Activated CD8-positive, alpha-beta T cell treated with anti-CD3 and anti-CD28 coated beads, Interleukin-2, amount 10 ng/mL, durations not matched to agents 7 days and 5 days (primary cell): ENCODE measurements at regions not wholly inside any gene's neighbourhood (a gene's known extent, or its start where the extent isn't known, plus 50 kb on each side); places are given as distances from the start of the nearest gene placed in this dataset.

Source experiments
- ATAC-seq: fragments of 150-1000 bp; cut with Tn5 transposase; one replicate; pipeline ENCODE4 v1.10.0; 2021; ENCODE audit warnings: moderate library complexity
- CTCF ChIA-PET: fragments of 350-600 bp; sonication (Branson Sonifier 250); formaldehyde crosslinking; loops from one replicate; lab custom pipeline; 2021; ENCODE audit warnings: antibody characterized with exemption; lab: Charles Lee
- POLR2A ChIA-PET: fragments of 350-600 bp; sonication (Branson Sonifier 250); formaldehyde crosslinking; loops from one replicate; lab custom pipeline; 2021; ENCODE audit warnings: antibody characterized with exemption; lab: Charles Lee
- DNase-seq: peaks from one replicate; pipeline ENCODE4 v3.0.0-alpha.2; 2020
- H3K27ac Mint-ChIP-seq: one replicate; pipeline ENCODE4 v1.8.0; 2021; ENCODE audit warnings: mild to moderate bottlenecking, mixed read lengths
- H3K27me3 Mint-ChIP-seq: one replicate; pipeline ENCODE4 v1.8.0; 2021; ENCODE audit warnings: low read depth, mixed read lengths
- H3K36me3 Mint-ChIP-seq: one replicate; pipeline ENCODE4 v1.8.0; 2021; ENCODE audit warnings: low read depth, mixed read lengths
- H3K4me1 Mint-ChIP-seq: one replicate; pipeline ENCODE4 v1.8.0; 2021; ENCODE audit warnings: low read depth, mixed read lengths
- H3K4me3 Mint-ChIP-seq: one replicate; pipeline ENCODE4 v1.8.0; 2021; ENCODE audit warnings: mild to moderate bottlenecking, mixed read lengths
- H3K9me3 Mint-ChIP-seq: one replicate; pipeline ENCODE4 v1.8.0; 2022; ENCODE audit warnings: mixed read lengths; ENCODE audit not compliant: insufficient read depth

GRCh38 chr18:34608064-34608463 lies 102.0 kb upstream of the DTNA start:
- Mint-ChIP-seq H3K9me3 (no peaks in the 10 kb centered on the region), H3K4me1 (no peaks in the 10 kb centered on the region), H3K27ac (no peak overlapping the region), H3K36me3 (no peaks in the 10 kb centered on the region), H3K4me3 (no peak overlapping the region), H3K27me3 (no peaks in the 10 kb centered on the region)
- ATAC-seq: no peak
- no peak for DNase-seq
- ChIA-PET CTCF (no interaction called here), POLR2A (no interaction called here)

DNA sequence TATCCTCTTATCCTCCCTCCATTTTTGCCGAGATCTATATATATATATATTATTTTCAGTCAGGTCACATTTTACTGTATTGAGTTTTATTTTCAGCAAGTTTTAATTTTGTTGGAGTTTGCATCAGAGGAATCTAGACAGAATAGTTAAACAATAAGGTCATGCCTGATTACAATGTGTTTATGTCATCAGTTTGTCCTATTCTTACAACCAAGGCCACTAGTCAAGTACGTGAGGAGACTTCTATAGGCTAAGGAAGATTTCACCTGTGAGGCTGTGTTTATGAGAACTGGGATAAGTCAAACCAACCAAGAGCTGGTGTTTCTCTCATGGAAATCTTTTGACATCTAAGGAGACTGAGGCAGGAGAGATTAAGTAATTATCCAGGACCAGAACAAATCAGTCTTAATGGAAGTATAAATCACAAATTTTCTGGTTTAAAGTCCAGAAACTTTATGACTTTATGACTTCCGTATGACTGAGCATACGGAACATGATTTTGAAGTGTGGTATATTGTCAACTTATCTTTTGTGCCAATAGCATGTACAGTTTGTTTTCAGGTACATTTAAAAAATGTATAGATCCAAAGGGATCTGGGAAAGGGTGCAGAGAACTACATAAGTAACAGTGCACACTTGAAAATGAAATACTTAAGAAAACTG lies 100.0 kb upstream of the DTNA start:
- Mint-ChIP-seq H3K9me3 (no peaks in the 10 kb centered on the region), H3K27me3 (no peaks in the 10 kb centered on the region), H3K4me3 (no peak overlapping the region), H3K36me3 (no peaks in the 10 kb centered on the region), H3K27ac (no peak overlapping the region), H3K4me1 (no peaks in the 10 kb centered on the region)
- DNase-seq: no peak
- POLR2A ChIA-PET: no interaction called here
- CTCF ChIA-PET: no interaction called here
- no peak for ATAC-seq

- no peak for DNase-seq
- ChIA-PET CTCF (interaction anchor here (0.7 kb wide), 1 partner anchor 1199 kb away, joined by 3 read pairs; no protein-coding TSS in a partner anchor), POLR2A (no interaction called here)
- Mint-ChIP-seq H3K4me3 (no peak overlapping the region), H3K4me1 (no peaks in the 10 kb centered on the region), H3K9me3 (peaks cover 5% of the 10 kb centered on the region), H3K27me3 (no peaks in the 10 kb centered on the region), H3K36me3 (no peaks in the 10 kb centered on the region), H3K27ac (no peak overlapping the region)
- ATAC-seq: no peak
Measured at GRCh38 chr18:34611904-34612303, 98.2 kb upstream of the DTNA start.

DNA sequence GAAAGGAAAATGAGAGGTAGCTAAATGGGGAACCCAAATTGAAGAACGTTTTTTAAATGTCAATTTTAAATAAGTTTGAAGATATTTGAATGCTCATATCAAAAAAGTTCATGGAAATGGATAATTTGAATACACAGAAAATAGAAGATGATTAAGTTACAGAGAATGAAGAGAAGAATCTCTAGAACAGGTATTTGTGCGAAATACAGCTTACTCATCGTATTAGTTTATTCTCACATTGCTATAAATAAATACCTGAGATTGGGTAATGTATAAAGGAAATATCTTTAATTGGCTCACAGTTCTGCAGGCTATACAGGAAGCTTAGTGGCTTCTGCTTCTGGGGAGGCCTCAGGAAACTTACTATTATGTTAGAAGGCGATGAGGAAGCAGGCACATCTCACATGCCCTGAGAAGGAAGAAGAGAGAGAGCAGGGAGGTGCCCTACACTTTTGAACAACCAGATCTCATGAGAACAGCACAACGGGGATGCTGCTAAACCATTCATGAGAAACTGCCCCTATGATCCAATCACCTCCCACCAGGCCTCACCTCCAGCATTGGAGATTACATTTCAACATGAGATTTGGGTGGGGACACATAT lies 89.7 kb upstream of the DTNA start:
- H3K27me3 Mint-ChIP-seq: no peaks in the 10 kb centered on the region
- CTCF ChIA-PET: no interaction called here
- no peak overlapping the region for H3K4me3 Mint-ChIP-seq
- no peaks in the 10 kb centered on the region for H3K4me1 Mint-ChIP-seq
- ATAC-seq: no peak
- H3K27ac Mint-ChIP-seq: no peak overlapping the region
- peaks cover 22% of the 10 kb centered on the region for H3K9me3 Mint-ChIP-seq
- no peaks in the 10 kb centered on the region for H3K36me3 Mint-ChIP-seq
- no peak for DNase-seq
- POLR2A ChIA-PET: no interaction called here

GRCh38 chr18:34623557-34623956 lies 86.5 kb upstream of the DTNA start:
- no peak overlapping the region for H3K27ac Mint-ChIP-seq
- H3K9me3 Mint-ChIP-seq: peaks cover 13% of the 10 kb centered on the region
- H3K27me3 Mint-ChIP-seq: no peaks in the 10 kb centered on the region
- CTCF ChIA-PET: no interaction called here
- POLR2A ChIA-PET: no interaction called here
- DNase-seq: no peak
- ATAC-seq: no peak
- H3K36me3 Mint-ChIP-seq: no peaks in the 10 kb centered on the region
- no peaks in the 10 kb centered on the region for H3K4me1 Mint-ChIP-seq
- no peak overlapping the region for H3K4me3 Mint-ChIP-seq

DNA sequence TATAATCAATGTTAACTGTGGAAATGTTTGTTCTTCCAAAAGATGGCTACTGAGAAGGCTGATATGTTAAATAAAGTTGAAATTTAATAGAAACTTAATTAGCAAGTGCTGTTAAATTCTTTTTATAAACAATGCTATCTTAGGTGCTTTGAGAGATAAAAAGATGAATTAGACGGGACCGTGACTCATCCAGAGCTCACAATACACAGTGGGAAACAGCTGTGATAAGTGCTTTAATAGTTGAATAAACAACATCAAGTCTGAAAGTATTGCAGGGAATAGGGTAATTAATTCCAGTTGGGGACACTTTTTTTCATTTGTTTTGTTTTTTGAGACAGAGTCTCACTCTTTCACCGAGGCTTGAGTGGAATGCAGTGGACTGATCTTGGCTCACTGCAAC lies 85.5 kb upstream of the DTNA start:
- H3K36me3 Mint-ChIP-seq: no peaks in the 10 kb centered on the region
- no peak overlapping the region for H3K27ac Mint-ChIP-seq

DNA sequence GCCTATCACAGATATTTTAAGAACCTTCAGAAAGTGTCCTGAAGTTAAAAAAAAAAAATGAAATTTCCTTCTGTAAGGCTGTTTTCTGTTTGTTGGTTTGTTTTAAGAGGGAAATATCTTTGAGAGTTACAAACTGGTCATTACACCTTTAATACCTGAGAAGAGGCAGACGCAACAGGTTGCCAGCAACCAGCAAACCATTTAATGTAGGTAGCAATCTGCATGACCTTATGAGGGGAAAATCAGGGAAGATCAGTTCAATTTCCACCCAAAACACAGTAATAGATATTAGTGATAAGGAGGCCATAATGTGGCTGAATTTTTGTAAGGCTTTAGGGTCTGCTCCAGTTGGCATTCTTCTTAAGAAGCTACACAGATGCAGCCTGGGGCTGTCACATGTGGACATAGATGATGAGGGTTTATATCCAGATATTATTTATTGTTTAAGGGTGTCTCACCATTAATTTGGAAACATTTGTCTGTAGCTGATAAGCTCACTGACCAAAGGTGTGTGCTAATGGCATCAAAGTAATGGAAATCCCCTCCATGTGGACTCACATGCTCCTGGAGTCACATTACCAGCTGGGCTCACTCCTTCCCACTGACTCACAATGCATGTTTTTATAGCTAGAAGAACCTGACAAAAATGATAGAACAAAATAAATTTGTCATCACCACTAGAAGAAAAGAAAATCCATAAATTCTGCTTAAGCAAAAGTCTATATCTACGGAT lies 83.5 kb upstream of the DTNA start:
- H3K4me3 Mint-ChIP-seq: no peak overlapping the region
- CTCF ChIA-PET: no interaction called here
- H3K27me3 Mint-ChIP-seq: no peaks in the 10 kb centered on the region
- H3K4me1 Mint-ChIP-seq: no peaks in the 10 kb centered on the region
- no peak for DNase-seq
- H3K9me3 Mint-ChIP-seq: no peaks in the 10 kb centered on the region
- no peaks in the 10 kb centered on the region for H3K36me3 Mint-ChIP-seq
- ATAC-seq: no peak
- no peak overlapping the region for H3K27ac Mint-ChIP-seq
- POLR2A ChIA-PET: no interaction called here

More for the DNA sequence above, 85.5 kb upstream of the DTNA start:
- H3K4me3 Mint-ChIP-seq: no peak overlapping the region
- ChIA-PET POLR2A (no interaction called here), CTCF (no interaction called here)
- peaks cover 9% of the 10 kb centered on the region for H3K9me3 Mint-ChIP-seq
- ATAC-seq (no peak), DNase-seq (no peak)
- no peaks in the 10 kb centered on the region for H3K4me1 Mint-ChIP-seq
- no peaks in the 10 kb centered on the region for H3K27me3 Mint-ChIP-seq

DNA sequence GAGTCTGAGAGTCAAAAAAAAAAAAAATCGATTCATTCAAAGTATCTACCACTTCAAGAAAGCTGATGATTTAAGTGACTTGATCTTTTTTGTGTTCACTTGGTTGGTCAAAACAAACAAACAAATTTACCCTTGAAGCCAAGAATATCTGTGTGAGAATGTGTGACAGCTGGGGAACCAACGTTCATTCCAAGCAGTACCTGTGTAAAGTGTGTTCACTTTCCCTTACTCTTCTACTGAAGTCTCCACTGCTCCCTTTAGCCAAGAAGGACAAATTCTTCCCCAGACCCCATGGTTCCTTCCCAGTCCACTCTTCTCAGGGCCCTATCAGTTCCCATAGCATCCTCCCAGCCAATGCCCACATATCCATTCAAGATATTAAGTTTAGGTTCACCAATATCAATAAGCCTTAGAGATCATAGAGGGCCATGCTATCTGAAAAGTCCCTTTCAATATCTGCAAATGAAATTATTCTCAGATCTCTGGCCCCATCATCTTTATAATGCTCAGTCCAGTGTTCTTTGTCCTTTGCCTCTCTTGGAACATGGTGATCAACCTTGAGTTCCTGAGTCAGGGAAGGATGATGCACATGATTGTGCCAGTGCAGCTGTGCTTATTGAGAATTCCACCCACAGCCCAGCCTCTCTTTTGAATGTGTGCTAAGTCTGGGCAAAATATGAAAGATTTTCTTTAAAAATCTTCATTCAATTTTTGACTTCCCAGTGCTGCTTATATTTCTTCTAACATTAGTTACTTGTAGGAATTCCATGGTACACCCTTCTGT lies 82.8 kb upstream of the DTNA start:
- H3K9me3 Mint-ChIP-seq: no peaks in the 10 kb centered on the region
- H3K4me1 Mint-ChIP-seq: no peaks in the 10 kb centered on the region
- H3K4me3 Mint-ChIP-seq: no peak overlapping the region
- CTCF ChIA-PET: no interaction called here
- H3K27ac Mint-ChIP-seq: no peak overlapping the region
- POLR2A ChIA-PET: no interaction called here
- H3K36me3 Mint-ChIP-seq: no peaks in the 10 kb centered on the region
- H3K27me3 Mint-ChIP-seq: no peaks in the 10 kb centered on the region
- DNase-seq (no peak), ATAC-seq (no peak)

DNA sequence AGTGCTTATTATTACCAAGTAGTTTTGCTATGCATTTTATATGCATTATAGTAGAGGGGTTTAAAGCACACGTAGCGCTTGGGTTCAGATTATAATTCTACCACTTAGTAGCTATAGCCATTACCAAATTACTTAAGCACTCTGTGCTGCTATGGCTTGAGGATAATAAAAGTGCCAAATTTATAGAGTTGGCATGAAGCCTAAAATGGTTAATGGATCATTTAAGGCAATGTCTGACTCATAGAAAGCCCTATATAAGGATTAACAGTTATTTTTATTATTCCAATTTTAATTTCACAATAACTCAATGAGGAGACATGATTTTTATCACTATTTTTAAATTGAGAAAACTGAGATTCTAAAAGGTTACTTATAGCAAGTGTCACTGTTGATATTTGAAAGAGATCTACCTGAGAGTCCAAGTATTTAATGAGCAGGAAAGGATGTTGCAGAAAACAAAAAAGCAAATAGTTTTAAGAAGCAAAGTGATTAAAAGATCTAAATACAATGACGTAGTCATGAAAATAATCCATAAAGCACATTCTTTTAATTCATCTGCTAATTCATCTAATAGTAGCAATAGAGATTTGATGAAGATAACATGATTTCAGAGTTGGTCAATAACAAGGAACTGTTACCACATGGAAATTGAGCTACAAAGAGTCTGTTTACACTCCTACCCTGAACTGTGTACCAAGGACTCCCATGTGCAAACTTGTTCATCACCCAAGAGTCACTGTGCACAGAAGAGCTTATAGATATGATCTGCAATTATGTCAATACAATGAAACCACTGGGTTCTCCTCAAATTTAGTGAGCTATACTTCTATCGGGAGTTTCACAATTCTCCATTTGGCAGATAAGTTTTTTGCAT lies 78.8 kb upstream of the DTNA start:
- POLR2A ChIA-PET: no interaction called here
- no peak overlapping the region for H3K27ac Mint-ChIP-seq
- CTCF ChIA-PET: no interaction called here

DNA sequence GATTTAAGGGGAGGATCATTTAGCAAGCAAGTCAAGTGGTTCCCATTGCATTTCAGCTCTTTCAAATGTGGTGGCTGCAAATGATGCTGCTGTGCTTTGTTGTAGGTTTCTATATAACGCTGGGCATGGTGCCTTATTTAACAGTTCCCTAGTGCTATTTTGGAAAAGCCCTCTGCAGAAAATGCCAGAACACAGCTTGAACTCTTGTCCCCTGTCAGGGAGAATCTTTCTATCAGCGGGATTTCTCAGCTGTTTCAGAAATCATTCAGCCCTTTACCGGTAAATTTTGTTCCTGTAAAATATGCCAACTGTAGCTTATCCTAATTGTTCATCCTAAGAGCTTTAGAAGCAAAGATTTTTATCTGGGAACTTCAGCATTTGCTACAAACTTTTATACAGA lies 77.8 kb upstream of the DTNA start:
- Mint-ChIP-seq H3K27ac (no peak overlapping the region), H3K4me1 (no peaks in the 10 kb centered on the region), H3K27me3 (no peaks in the 10 kb centered on the region), H3K4me3 (no peak overlapping the region), H3K9me3 (no peaks in the 10 kb centered on the region), H3K36me3 (no peaks in the 10 kb centered on the region)
- POLR2A ChIA-PET: no interaction called here
- no peak for DNase-seq
- CTCF ChIA-PET: no interaction called here
- ATAC-seq: no peak

More for the DNA sequence above, 78.8 kb upstream of the DTNA start:
- no peak overlapping the region for H3K4me3 Mint-ChIP-seq
- H3K9me3 Mint-ChIP-seq: no peaks in the 10 kb centered on the region
- no peak for DNase-seq
- H3K4me1 Mint-ChIP-seq: no peaks in the 10 kb centered on the region
- no peaks in the 10 kb centered on the region for H3K36me3 Mint-ChIP-seq
- H3K27me3 Mint-ChIP-seq: no peaks in the 10 kb centered on the region
- no peak for ATAC-seq

DNA sequence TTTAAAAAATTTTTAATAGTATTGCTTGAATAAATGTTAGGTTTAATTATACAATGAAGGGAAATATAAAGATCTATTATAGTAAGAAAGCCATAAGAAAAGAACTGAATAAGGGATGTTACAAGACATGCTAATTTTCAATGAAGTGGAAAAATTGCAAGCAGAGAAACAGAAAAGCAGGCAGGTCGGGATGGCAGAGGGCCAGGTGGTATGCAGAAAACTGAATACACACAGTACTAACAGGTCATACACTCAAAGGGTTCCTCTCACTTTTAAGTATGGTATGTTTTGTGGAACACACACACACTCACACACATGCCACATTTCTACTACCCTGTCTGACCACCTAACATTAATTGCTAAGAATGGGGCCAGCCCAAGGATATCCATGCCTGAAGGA lies 76.7 kb upstream of the DTNA start:
- POLR2A ChIA-PET: no interaction called here
- CTCF ChIA-PET: no interaction called here
- no peak overlapping the region for H3K4me3 Mint-ChIP-seq

More for the DNA sequence above, 76.7 kb upstream of the DTNA start:
- no peak overlapping the region for H3K27ac Mint-ChIP-seq
- H3K36me3 Mint-ChIP-seq: no peaks in the 10 kb centered on the region
- ATAC-seq (no peak), DNase-seq (no peak)
- H3K27me3 Mint-ChIP-seq: no peaks in the 10 kb centered on the region
- H3K9me3 Mint-ChIP-seq: no peaks in the 10 kb centered on the region
- no peaks in the 10 kb centered on the region for H3K4me1 Mint-ChIP-seq
